ENCODE measurements at regions not wholly inside any gene's neighbourhood (a gene's known extent, or its start where the extent isn't known, plus 50 kb on each side); places are given as distances from the start of the nearest gene placed in this dataset.

- Histone ChIP-seq H3K4me3 (replicated peaks in 1 of 2; ENCODE audit: low read depth in 1 of 2, low read length in 2 of 2) (no peak overlapping the region), H3K79me2 (ENCODE audit: insufficient read depth, low read length) (no peaks in the 10 kb centered on the region), H3K27me3 (ENCODE audit: insufficient read depth, low read length) (no peaks in the 10 kb centered on the region), H3K27ac (ENCODE audit: low read depth, low read length) (no peak overlapping the region), H3K9me2 (ENCODE audit: insufficient read depth) (no peaks in the 10 kb centered on the region), H3K4me1 (ENCODE audit: control insufficient read depth in 1 of 2, insufficient read depth in 2 of 2, low read length in 2 of 2) (no peaks in the 10 kb centered on the region), H3K36me3 (ENCODE audit: control insufficient read depth in 1 of 2, insufficient read depth in 2 of 2, low read length in 2 of 2) (no peaks in the 10 kb centered on the region), H4K20me1 (ENCODE audit: insufficient read depth) (no peaks in the 10 kb centered on the region), H3K4me2 (ENCODE audit: low read length) (no peak overlapping the region), H3K9ac (ENCODE audit: low read length) (no peak overlapping the region), H2AFZ (ENCODE audit: low read depth, low read length, poor library complexity, severe bottlenecking) (no peak overlapping the region), H3K9me3 (ENCODE audit: control insufficient read depth in 1 of 2, insufficient read depth in 1 of 2, low read depth in 1 of 2, low read length in 2 of 2) (no peaks in the 10 kb centered on the region)
- BruUV-seq (replicated peaks), result no TSS peak
- DNase-seq (ENCODE audit: low read depth, low spot score) (no peak), ATAC-seq (no peak)
- POLR2A ChIA-PET, result no interaction called here
- intact Hi-C loops (cut with micrococcal nuclease), result no loop called here
- RAD21 ChIA-PET (ENCODE audit: low non-redundant PET in 1 of 2, low total read pairs in 2 of 2, uncharacterized antibody in 2 of 2, unreplicated experiment in 2 of 2), result no interaction called here
- TF ChIP-seq SRF (IDR thresholded peaks at IDR 0.05; ENCODE audit: low read depth), result no peak
- TF ChIP-seq TCF7L2 (IDR thresholded peaks at IDR 0.05; ENCODE audit: borderline replicate concordance, extremely low read depth, insufficient read depth, insufficient read length), result no peak
- TF ChIP-seq, protein P1, sequence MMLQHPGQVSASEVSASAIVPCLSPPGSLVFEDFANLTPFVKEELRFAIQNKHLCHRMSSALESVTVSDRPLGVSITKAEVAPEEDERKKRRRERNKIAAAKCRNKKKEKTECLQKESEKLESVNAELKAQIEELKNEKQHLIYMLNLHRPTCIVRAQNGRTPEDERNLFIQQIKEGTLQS (IDR thresholded peaks at IDR 0.05), result no peak
- no peak for TF ChIP-seq POLR2AphosphoS5 (IDR thresholded peaks at IDR 0.05; ENCODE audit: low read depth, low read length)
- no peak for TF ChIP-seq CBX3 (IDR thresholded peaks at IDR 0.05; ENCODE audit: low read depth)
- TF ChIP-seq ELF1 (IDR thresholded peaks at IDR 0.05; ENCODE audit: borderline replicate concordance, low read depth), result no peak
- TF ChIP-seq JUND (IDR thresholded peaks at IDR 0.05), result no peak
- no peak for TF ChIP-seq ZNF274 (IDR thresholded peaks at IDR 0.05; ENCODE audit: low read depth, low read length)
- TF ChIP-seq EZH2phosphoT487 (IDR thresholded peaks at IDR 0.05; ENCODE audit: borderline replicate concordance), result no peak
- no peak for TF ChIP-seq ZFX (IDR thresholded peaks at IDR 0.05)
- TF ChIP-seq YY1 (IDR thresholded peaks at IDR 0.05; ENCODE audit: extremely low read depth, insufficient replicate concordance, low read depth, low read length), result no peak
- no peak for TF ChIP-seq POLR2A (IDR thresholded peaks at IDR 0.05; ENCODE audit: borderline replicate concordance, extremely low read depth, insufficient read depth, insufficient read length)
- no peak for TF ChIP-seq FOSL1 (IDR thresholded peaks at IDR 0.05; ENCODE audit: low read depth)
- TF ChIP-seq, protein P2, sequence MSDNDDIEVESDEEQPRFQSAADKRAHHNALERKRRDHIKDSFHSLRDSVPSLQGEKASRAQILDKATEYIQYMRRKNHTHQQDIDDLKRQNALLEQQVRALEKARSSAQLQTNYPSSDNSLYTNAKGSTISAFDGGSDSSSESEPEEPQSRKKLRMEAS (IDR thresholded peaks at IDR 0.05), result no peak
- no peak for TF ChIP-seq SP1 (IDR thresholded peaks at IDR 0.05; ENCODE audit: low read depth)
- no peak for TF ChIP-seq RAD21 (IDR thresholded peaks at IDR 0.05; ENCODE audit: low read depth)
- TF ChIP-seq, protein P3, sequence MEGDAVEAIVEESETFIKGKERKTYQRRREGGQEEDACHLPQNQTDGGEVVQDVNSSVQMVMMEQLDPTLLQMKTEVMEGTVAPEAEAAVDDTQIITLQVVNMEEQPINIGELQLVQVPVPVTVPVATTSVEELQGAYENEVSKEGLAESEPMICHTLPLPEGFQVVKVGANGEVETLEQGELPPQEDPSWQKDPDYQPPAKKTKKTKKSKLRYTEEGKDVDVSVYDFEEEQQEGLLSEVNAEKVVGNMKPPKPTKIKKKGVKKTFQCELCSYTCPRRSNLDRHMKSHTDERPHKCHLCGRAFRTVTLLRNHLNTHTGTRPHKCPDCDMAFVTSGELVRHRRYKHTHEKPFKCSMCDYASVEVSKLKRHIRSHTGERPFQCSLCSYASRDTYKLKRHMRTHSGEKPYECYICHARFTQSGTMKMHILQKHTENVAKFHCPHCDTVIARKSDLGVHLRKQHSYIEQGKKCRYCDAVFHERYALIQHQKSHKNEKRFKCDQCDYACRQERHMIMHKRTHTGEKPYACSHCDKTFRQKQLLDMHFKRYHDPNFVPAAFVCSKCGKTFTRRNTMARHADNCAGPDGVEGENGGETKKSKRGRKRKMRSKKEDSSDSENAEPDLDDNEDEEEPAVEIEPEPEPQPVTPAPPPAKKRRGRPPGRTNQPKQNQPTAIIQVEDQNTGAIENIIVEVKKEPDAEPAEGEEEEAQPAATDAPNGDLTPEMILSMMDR (IDR thresholded peaks at IDR 0.05 in 2 of 3, conservative IDR thresholded peaks at IDR 0.05 in 1 of 3; ENCODE audit: borderline replicate concordance in 1 of 3, insufficient read depth in 1 of 3, low read depth in 2 of 3, low read length in 2 of 3), result no peak
- no peak for TF ChIP-seq REST (IDR thresholded peaks at IDR 0.05; ENCODE audit: low read depth)
- CTCF ChIA-PET, result no interaction called here
These were observed 101.6 kb upstream of the FRMD1 start for GRCh38 chr6:168180548-168181011.
